ENCODE measurements at regions not wholly inside any gene's neighbourhood (a gene's known extent, or its start where the extent isn't known, plus 50 kb on each side); places are given as distances from the start of the nearest gene placed in this dataset.

- no peak overlapping the region for H3K4me3 ChIP-seq (ENCODE audit: low read depth, low read length)
- no peak for DNase-seq
- peaks cover 4% of the 10 kb centered on the region for H3K9me3 ChIP-seq (ENCODE audit: severe bottlenecking)
- TF ChIP-seq CTCF (IDR thresholded peaks at IDR 0.05; ENCODE audit: low read depth, low read length) = no peak
- no peaks in the 10 kb centered on the region for H3K27me3 ChIP-seq (ENCODE audit: insufficient read depth, low read depth, severe bottlenecking)
- H3K27ac ChIP-seq = no peak overlapping the region
- no peaks in the 10 kb centered on the region for H3K36me3 ChIP-seq
Observed at GRCh38 chr5:64069486-64069885, 96.2 kb upstream of the RNF180 start.

DNA sequence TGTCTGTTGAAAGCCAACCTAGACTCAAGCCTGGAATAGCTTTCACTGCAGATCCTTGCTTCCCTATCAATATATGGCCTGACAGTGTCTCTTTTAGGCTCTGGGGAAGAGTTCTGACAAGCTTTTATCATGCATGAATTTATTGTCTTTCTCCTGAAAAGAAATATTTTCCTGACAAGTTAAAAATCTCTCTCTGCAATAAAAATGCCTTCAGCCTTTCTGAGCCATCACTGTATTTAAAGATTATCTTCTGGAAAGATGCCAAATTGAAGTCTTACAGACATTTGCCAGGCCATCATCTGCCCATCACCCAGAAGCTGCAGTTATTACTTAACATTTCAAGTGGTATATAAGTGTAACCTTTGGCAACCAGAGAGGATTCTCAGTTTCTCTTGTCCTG lies 88.1 kb upstream of the HTR1A start:
- no peak for DNase-seq
- TF ChIP-seq CTCF (IDR thresholded peaks at IDR 0.05; ENCODE audit: low read depth, low read length) = no peak
- no peak overlapping the region for H3K4me3 ChIP-seq (ENCODE audit: low read depth, low read length)
- H3K36me3 ChIP-seq = no peaks in the 10 kb centered on the region
- no peak overlapping the region for H3K27ac ChIP-seq
- peaks cover 5% of the 10 kb centered on the region for H3K9me3 ChIP-seq (ENCODE audit: severe bottlenecking)
- no peaks in the 10 kb centered on the region for H3K27me3 ChIP-seq (ENCODE audit: insufficient read depth, low read depth, severe bottlenecking)

GRCh38 chr5:64040490-64040889 lies 78.2 kb upstream of the HTR1A start:
- Histone ChIP-seq H3K27ac (no peak overlapping the region), H3K9me3 (ENCODE audit: severe bottlenecking) (peaks cover 17% of the 10 kb centered on the region), H3K36me3 (no peaks in the 10 kb centered on the region), H3K4me3 (ENCODE audit: low read depth, low read length) (no peak overlapping the region), H3K27me3 (ENCODE audit: insufficient read depth, low read depth, severe bottlenecking) (no peaks in the 10 kb centered on the region)
- no peak for DNase-seq
- TF ChIP-seq CTCF (IDR thresholded peaks at IDR 0.05; ENCODE audit: low read depth, low read length) = no peak

- TF ChIP-seq CTCF (IDR thresholded peaks at IDR 0.05; ENCODE audit: low read depth, low read length) = no peak
- DNase-seq = no peak
- H3K27ac ChIP-seq = no peak overlapping the region
- H3K4me3 ChIP-seq (ENCODE audit: low read depth, low read length) = no peak overlapping the region
- H3K9me3 ChIP-seq (ENCODE audit: severe bottlenecking) = peaks cover 3% of the 10 kb centered on the region
- H3K27me3 ChIP-seq (ENCODE audit: insufficient read depth, low read depth, severe bottlenecking) = no peaks in the 10 kb centered on the region
- H3K36me3 ChIP-seq = no peaks in the 10 kb centered on the region
Observed at GRCh38 chr5:64026493-64026892, 64.2 kb upstream of the HTR1A start.

- Histone ChIP-seq H3K4me3 (ENCODE audit: low read depth, low read length) (no peak overlapping the region; the same call in 1 of the 2 replicates), H3K9me3 (ENCODE audit: severe bottlenecking) (no peaks in the 10 kb centered on the region), H3K36me3 (no peaks in the 10 kb centered on the region), H3K27me3 (ENCODE audit: insufficient read depth, low read depth, severe bottlenecking) (no peaks in the 10 kb centered on the region), H3K27ac (peak overlapping the region; percentile 66)
- DNase-seq = peak; percentile 65
- no peak for TF ChIP-seq CTCF (IDR thresholded peaks at IDR 0.05; ENCODE audit: low read depth, low read length)
Observed at GRCh38 chr5:64019746-64020145, 57.5 kb upstream of the HTR1A start.

DNA sequence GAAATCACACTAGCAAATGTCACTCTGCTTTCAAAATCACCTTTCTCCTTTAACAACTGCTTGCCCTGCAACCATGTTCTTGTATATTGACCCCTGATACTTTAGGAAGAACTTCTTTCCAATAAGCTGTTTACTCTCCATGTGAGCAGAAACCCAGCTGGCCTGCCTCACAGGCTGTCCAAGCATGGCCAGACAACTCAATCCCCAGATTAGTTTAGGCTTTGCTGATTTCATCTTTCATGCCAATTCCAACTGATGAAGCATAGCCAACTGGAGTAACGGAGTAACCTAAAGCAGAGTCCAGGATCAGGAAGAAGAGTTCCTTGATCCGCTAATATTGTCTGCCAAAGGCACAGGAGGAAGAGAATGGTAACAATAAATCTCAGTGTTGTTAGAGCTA lies 56.7 kb upstream of the HTR1A start:
- peak; percentile 86 for DNase-seq
- H3K4me3 ChIP-seq (ENCODE audit: low read depth, low read length) = no peak overlapping the region
- TF ChIP-seq CTCF (IDR thresholded peaks at IDR 0.05; ENCODE audit: low read depth, low read length) = no peak
- H3K27me3 ChIP-seq (ENCODE audit: insufficient read depth, low read depth, severe bottlenecking) = no peaks in the 10 kb centered on the region
- H3K27ac ChIP-seq = peak overlapping the region; percentile 66
- no peaks in the 10 kb centered on the region for H3K9me3 ChIP-seq (ENCODE audit: severe bottlenecking)
- H3K36me3 ChIP-seq = no peaks in the 10 kb centered on the region

Measured in WERI-Rb-1 (cell line).